GM12874 (cell line): ENCODE measurements at regions not wholly inside any gene's neighbourhood (a gene's known extent, or its start where the extent isn't known, plus 50 kb on each side); places are given as distances from the start of the nearest gene placed in this dataset.

Experiments
- TF ChIP-seq, protein P1 (sequence below): IDR thresholded peaks from 2 replicates; pipeline ENCODE4 v1.5.1; 2011; ENCODE audit warnings: low read depth, mild to moderate bottlenecking, control low read depth, low read length, moderate library complexity; ENCODE audit not compliant: insufficient read depth

- TF ChIP-seq, protein P1, sequence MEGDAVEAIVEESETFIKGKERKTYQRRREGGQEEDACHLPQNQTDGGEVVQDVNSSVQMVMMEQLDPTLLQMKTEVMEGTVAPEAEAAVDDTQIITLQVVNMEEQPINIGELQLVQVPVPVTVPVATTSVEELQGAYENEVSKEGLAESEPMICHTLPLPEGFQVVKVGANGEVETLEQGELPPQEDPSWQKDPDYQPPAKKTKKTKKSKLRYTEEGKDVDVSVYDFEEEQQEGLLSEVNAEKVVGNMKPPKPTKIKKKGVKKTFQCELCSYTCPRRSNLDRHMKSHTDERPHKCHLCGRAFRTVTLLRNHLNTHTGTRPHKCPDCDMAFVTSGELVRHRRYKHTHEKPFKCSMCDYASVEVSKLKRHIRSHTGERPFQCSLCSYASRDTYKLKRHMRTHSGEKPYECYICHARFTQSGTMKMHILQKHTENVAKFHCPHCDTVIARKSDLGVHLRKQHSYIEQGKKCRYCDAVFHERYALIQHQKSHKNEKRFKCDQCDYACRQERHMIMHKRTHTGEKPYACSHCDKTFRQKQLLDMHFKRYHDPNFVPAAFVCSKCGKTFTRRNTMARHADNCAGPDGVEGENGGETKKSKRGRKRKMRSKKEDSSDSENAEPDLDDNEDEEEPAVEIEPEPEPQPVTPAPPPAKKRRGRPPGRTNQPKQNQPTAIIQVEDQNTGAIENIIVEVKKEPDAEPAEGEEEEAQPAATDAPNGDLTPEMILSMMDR, result no peak
Measured at GRCh38 chr3:127405010-127405598, 117.3 kb upstream of the PRR20G start.

DNA sequence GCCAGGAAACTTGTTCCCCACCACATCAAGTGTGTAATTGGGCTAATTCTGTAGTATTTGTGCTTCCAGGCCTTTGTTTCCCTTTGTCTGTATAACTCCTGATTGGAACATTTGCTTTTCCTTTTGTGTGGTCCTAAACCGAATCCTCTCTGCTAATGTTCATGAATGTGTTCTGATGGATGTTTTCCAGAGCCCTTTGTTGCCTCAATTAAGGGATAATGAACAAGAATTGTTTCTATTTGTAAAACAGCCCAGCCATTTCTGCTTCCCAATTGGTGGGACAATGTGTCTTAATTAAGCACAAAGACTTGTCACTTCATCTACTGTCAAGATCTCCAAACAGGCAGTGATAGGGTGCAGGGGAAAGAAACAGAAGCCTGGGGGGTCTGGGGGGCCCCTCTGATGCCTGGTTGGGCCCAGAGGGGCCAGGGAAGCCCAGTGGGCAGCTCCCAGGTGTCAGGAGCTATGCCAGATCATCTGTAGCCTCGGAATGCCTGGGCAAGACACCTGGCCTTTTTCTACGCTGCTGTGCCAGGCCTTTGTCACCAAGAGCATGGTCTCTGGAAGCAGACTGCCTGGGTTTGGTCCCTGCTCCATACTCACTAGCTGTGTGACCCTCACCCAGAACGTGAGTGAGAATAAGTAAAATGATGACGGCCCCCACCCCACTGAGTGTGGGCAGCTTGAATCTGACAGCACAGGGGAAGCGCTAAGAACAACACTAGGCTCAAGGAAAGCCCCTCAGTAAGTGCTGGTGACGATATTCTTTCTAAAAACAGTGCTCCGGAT is 116.6 kb upstream of the PRR20G start:
- TF ChIP-seq, protein P1, result no peak

- TF ChIP-seq, protein P1, result no peak
Measured at GRCh38 chr3:127403795-127404194, 115.9 kb upstream of the PRR20G start.

- TF ChIP-seq, protein P1, result no peak
Measured at GRCh38 chr3:127399154-127399553, 111.3 kb upstream of the PRR20G start.

GRCh38 chr3:127396473-127396872 is 108.6 kb upstream of the PRR20G start:
- TF ChIP-seq, protein P1, result no peak

DNA sequence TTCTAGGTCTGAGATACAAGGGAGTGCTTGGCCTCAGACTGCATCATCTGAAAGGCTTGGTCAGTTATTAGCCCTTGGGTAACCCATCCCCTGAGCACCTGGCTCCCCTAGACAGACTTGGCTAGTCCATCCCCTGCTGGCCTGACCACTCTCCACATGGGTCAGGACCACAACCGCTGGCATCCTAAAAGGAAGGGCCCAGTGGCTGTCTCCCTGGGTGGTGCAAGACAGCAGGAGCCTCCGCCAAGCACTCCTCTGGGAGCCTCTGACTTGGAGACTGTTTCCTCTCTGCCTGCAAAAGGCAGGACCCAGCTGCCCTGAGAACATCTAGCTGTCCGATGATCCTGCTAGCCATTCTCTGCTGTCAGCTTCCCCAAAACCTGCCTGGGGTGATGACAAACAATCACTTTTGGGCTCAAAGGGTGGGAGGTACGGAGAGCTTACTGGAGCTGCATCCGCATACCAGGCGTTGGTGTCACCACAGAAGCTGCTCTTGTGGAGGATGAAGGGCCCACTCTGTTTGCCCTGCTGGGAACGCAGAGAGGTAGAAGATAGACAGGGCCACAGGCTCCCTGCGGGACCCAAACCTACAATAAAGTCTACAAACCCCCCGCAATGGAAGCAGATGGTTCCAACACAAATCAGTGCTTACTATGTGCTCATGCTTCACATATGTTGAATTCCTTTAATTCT is 108.0 kb upstream of the PRR20G start:
- TF ChIP-seq, protein P1, result no peak

DNA sequence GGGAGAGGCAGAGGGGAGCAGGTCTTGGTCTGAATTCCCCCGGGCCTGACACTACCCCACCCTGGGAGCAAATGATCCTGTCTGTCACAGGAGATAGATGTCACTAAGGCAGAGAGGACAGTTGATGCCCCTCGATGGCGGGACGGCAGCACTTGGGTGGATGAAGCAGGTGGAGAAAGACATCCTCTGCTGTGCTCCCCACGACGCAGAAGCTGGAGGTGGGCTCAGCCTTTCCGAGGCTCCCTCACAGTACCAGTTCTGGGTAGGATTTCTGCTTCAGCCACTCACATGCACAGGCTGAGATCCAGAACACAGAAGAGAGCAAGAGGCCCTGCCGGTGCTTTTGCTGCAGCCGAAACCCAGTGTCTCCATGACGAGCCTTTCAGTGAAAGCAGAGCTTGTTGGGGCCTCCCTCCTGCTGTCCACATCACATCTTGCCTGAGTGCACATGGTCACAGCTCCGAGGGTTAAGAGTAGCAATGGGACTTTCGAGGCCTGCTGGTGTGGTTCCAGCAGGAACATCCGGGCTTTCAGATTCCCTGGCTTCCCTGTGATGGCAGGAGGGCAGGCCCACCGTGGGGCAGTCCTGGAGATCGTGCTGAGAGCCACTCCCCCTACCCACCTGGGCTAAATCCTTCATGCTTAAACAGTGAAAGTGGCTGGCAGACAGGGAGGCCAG is 107.3 kb upstream of the PRR20G start:
- TF ChIP-seq, protein P1, result no peak
